ENCODE measurements at regions not wholly inside any gene's neighbourhood (a gene's known extent, or its start where the extent isn't known, plus 50 kb on each side); places are given as distances from the start of the nearest gene placed in this dataset.

DNA sequence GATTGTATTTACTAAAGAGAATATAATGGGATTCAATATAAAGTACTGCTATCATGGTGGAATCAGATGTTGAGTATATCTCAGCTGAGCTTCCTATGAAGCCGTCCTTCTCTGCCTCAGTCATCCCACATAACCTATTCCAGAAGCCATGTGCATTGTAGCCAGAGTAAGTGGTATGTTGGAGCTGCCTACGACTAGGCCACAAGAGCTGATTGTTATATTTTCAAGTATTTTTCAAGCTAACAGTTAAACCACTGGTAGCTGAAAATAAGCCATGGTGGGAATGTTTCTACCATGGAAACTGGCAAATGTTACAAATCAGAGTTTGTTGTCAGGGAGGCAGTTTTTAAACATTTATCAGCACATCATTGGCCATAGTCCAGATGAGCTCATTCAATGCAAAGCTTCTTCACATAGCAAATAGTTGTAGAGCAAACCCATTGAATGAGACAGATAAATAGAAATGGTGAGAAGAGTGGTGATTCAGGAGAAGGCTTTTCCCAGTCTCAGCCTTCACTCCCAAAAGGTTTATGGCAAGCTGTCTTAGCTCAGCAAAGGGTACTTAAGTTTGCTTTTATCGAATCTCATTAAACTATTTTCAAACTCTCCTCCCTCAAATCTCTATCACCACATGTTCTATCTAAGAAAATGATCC is 436.4 kb downstream of the PCDH19 start:
- TF ChIP-seq, protein P1, sequence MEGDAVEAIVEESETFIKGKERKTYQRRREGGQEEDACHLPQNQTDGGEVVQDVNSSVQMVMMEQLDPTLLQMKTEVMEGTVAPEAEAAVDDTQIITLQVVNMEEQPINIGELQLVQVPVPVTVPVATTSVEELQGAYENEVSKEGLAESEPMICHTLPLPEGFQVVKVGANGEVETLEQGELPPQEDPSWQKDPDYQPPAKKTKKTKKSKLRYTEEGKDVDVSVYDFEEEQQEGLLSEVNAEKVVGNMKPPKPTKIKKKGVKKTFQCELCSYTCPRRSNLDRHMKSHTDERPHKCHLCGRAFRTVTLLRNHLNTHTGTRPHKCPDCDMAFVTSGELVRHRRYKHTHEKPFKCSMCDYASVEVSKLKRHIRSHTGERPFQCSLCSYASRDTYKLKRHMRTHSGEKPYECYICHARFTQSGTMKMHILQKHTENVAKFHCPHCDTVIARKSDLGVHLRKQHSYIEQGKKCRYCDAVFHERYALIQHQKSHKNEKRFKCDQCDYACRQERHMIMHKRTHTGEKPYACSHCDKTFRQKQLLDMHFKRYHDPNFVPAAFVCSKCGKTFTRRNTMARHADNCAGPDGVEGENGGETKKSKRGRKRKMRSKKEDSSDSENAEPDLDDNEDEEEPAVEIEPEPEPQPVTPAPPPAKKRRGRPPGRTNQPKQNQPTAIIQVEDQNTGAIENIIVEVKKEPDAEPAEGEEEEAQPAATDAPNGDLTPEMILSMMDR (IDR thresholded peaks at IDR 0.05): no peak
- TF ChIP-seq EP300 (IDR thresholded peaks at IDR 0.05): no peak
- no peak for TF ChIP-seq POLR2A (IDR thresholded peaks at IDR 0.05)
